ENCODE measurements at regions not wholly inside any gene's neighbourhood (a gene's known extent, or its start where the extent isn't known, plus 50 kb on each side); places are given as distances from the start of the nearest gene placed in this dataset.

- no peak for FAIRE-seq
These were observed 96.0 kb upstream of the TLE3 start for GRCh38 chr15:70193734-70194133.

DNA sequence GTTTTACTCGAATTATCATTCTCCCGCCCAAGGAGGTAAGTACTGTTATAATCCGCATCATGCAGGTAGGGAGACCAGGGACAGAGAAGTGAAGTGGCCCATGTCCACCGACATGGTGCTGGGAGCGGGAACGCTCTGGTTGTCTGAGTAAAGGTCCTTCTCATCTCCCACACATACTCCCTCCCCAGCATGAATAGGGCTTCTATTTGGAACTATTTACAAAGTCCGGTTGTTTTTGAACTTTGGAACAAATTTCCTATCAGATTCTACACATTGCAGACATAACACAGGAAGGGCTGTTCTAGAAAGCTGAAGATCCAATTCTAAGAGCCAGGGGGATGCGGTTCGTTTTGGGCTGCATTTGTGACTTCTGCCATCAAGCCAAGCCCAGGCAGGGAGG is 94.8 kb upstream of the TLE3 start:
- no peak for FAIRE-seq

- no peak for FAIRE-seq
These were observed 94.3 kb upstream of the TLE3 start for GRCh38 chr15:70192041-70192440.

DNA sequence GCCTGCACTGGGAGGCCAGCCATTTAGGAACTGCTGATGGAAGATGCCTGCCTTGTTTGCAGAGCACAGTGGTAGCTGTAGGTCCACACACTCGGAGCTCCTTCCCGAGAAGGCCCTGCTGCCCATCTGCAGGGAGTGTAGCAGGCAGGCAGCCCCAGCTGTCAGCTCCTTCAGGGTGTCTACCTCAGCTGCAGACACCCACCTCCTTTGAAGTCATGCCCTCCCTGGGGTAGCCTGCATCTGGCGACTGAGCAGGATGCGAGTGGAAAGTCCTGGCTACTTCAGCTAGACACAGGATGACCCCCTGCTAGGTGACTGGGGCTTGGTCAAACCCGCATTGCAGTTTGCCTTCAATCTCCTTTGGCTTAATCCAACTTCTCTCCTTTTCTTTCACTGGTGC is 93.2 kb upstream of the TLE3 start:
- no peak for FAIRE-seq

- FAIRE-seq = no peak
These were observed 92.3 kb upstream of the TLE3 start for GRCh38 chr15:70189826-70190695.

DNA sequence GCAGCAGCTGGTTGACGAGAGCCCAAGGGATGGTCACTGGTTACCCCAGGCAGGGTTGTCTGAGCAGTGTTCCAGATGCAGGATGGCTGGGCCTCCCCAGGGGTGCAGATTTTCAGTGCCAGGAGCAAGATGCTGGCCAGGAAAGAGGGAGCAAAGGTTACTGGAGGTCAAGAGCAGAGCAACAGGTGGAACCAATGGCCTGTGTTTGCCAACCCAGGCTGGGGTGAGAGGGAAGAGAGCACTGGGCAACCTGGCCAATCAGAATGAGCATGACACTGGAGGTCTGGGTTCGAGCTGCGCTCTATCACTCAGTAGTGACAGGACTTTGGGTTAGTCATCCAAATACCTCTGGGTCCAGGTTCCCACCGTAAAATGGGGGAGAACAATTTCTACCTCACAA is 90.6 kb upstream of the TLE3 start:
- FAIRE-seq = no peak

DNA sequence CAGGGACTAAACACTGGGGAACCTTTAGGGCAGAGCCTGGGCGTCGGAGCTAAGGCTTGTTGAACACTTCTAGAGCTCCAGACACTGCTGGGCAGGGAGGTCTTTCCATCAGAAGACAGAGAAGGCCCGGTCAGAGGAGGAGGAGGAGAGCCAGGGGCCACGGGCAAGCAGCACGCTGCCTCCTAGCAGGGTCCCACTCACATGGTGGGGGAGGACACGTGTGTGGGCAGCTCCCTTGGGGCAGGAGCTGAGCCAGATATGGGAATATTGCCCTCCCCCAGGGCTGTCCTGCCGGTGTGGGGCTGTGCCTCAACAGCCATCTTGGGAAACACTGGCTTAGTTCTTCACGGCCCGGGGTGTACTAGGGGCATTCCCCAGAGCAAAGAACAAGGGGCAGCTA is 89.6 kb upstream of the TLE3 start:
- FAIRE-seq = no peak

DNA sequence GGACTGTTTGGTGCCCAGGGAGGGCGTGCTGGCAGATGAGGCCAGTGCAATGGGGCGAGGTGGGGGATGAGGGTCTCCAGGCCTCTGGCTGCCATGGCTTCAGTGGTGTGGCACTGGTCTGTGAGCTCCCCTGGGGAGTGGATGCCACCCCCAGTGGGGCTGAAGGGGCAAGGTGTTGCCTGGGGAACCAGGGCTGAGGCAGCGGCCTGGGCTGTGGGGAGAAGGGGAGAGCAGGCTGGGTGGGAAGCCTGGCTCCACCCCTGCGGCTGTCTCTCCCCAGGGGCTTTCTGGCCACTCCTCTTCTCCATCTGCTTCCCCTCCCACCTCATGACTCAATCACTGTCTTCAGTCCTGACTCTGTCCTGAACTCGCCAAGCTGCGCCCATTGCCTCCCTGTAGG is 88.4 kb upstream of the TLE3 start:
- no peak for FAIRE-seq

DNA sequence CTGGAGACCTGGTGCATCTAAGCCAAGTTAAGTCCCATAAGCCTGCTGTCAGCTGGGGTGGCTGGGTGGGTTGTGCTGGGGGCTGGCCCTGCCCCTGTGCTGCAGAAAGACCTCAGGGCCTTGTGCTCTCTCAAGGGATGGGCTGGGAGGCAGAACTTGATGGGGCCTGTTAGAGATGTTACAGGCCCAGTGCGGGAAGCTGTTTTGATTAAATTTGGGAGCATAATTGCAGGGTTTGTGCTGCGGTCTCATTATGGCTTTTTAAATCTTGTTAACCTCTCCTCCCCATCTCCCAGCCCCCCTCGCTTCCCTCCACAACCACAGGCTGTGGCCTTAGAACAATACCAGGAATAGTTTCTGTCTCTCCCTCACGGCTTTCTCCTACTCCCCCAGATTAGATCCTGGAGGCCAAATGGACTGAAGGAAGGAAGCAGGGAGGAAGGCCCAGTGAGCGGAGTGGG is 87.6 kb upstream of the TLE3 start:
- FAIRE-seq = no peak

- no peak for FAIRE-seq
These were observed 85.4 kb upstream of the TLE3 start for GRCh38 chr15:70182858-70183695.

DNA sequence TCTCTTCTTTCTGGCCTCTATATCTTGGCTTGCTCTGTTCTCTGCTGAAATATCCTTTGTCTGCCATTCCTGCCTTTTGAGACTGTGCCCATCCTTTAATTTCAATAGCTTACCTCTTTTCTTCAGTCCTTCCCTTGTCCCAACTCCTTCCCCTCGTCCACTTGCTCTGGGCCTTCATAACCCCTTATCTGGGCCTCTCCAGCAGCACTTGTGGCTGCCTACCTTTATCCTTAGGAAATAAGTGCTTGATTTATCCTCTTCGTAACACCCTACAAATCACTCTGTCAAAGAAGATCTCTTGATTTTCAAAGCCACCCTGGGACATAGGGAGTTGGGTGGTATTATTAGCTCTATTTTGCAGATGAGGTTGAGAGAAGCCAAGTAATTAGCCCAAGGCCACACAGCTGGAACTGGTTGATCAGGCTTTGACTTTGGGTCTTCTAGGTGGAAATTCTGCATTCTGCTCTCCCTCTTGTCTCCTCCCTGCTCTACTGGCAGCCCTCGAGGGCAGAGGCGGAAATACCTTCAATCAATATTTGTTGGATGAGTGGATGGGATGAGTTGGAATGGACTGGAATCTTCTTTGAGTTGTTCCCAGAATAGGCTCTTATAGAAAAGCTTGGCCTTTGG is 84.0 kb upstream of the TLE3 start:
- FAIRE-seq = no peak

DNA sequence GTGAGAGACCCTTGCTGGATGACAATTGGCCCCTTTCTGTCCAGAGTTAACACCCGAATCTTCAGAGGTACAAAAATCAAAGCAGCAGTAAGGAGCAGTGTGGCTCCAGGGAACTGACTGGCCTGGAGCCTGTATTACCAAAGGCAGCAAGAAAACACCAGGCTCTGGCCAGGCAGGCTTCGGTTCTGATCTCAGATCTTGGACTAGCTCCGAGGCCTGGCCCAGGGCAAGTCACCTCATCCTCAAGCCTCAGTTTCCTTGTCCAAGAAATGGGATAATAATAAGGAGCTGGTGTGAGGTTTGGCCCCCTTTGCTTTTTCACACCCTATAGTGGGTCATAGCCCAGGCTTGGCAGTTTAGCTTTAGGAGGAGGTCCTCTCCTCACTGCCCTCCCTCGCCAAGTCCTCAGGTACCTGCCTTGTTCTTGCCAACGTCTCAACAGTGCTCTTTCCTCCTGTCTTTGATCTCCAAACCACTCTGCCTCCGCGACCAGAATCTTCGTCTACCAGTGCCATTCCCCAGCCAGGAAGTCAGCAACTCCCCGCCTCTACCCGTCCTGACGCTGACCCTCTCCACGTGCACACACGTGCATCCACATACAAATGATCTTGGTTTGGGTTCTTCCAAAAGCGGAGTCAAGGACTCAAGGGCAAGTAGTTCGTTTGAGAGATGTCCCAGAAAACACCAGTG is 82.6 kb upstream of the TLE3 start:
- FAIRE-seq = no peak

DNA sequence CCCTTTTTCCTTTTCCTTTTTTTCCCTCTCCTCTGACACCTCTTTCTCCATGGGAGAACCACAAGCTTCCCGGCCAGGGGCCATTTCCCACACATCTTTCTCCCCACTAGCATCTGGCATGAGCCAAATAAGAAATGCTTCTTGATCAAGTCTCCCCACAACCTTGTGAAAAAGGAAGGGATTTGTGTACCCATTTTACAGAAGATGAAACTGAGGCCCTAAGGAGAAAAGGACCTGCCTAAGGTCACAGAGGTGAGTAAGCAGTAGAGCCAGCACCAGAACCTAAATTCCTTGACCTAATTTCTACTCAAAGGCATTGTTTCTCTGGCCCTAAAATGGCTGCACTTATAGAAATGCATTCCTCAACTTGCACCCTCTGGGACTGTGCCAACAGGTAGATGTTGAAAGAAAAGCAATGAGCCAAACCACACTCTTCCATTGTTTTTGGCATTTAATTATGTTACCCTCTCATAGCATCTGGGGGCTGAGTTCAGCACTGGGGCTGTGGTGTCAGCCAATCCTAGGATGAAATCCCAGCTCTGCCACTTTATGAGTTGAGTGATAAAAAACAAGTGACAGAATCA is 81.7 kb upstream of the TLE3 start:
- no peak for FAIRE-seq

DNA sequence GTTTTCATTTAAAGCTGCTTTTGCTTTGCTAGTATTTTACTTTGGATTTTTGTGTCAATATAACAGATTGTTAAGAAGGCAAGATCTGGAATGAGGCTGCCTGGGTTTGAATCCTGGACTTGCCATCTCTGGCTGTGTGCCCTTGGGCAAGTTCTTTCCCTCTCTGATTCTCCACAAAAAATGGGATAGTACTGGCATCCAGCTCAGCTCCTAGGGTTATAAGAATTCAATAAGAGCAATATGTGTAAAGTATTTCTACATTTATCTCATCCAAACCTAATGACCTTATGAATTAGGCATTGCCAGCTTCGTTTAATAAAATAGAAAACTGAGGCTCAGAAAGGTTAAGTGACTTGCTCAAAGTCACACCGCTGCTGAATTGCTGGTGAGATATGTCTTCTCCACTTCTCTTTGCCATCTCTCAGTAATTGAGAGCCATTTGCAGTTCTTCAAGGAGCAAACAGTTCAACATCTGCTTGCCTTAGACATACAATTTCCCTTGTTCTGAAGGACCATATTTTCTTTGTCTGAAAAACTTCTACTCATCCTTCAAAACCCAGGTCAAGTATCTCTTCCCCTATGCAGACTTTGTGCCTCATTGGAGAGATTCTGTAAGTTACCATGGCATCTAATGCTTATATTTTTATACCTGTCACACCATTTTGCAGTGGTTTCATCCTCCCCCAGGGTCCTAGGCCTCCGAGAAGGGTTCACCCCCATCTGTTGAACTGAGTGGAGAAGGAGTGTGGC is 80.8 kb upstream of the TLE3 start:
- FAIRE-seq = no peak

GRCh38 chr15:70172566-70173225 is 75.0 kb upstream of the TLE3 start:
- no peak for FAIRE-seq

- FAIRE-seq = no peak
These were observed 74.4 kb upstream of the TLE3 start for GRCh38 chr15:70172124-70172523.

DNA sequence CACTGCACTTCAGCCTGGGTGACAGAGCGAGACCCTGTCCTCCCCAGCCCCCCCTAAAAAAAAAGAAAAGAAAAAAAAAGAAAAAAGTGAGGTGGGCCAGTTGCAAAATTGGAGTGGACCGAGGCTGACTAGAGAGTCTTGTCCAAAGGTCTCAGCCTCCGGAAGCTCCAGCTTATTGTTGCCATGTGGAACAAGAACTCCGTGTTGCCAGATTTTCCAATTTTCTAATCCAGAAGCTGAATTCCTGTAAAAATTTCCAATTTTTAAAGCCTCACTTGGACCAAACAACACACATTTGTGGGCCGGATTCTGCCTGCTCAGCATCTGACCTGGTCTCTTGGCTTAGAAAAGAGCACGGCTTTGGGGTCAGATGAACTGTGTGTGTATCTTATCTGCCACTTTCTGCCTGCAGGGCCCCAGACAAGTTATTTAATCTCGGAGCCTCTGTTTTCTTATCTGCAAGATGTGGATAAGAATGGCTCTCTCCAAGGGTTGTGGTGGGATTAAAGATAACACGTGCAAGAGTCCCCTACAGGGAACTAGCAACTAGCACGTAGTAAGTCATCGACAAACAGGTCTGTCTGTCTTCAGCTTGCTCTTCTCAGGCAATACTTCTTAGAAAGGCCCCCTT is 73.7 kb upstream of the TLE3 start:
- FAIRE-seq = no peak

DNA sequence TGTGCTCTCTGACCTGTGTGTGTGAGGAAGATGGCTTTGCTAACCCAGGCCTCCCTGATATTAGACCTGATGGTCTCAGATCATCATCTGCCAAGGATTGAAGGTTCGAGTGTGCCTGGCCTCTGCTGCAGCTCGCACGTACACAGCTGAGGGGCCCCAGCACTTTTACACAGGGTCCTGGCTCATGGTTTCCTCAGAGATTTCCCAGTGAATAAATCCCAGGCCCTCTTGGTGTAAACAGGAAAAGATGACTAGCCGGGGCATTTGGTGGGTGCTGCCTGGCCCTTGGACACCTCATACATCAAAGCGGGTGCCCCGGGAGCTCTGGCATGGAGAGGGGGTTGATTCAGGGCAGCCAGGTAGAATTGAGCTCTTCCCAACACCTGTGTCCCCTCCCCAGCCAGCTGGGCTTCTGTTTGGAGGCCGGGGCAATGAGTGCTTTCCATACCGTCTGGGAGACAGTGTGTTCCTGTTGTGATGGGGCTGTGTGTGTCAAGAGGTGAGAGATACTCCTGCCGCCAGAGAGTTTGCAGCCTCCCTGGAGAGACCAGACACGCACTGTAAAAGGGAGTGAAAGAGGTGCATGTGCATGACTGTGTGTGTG is 72.5 kb upstream of the TLE3 start:
- no peak for FAIRE-seq

- FAIRE-seq = no peak
These were observed 71.4 kb upstream of the TLE3 start for GRCh38 chr15:70169147-70169546.

DNA sequence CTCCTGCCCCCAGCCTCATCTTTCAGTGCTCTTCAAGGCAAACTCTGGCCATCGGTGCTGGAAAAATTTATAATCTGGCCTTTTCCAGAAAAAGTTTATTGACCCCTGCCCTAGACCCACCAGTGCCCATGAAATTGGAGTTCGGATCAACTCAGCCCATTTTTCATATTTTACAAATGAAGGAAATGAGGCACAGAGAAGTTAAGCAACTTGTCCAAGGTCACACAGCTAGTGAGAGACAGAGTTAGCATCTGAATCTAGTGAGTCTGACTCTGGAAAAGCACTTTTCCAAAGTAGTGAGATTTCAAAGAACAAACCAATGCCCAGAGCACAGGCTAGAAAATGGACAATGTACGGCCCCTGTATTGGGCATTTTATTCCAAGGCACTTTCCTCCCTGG is 69.4 kb upstream of the TLE3 start:
- FAIRE-seq = no peak
